PC-3 (cell line): ENCODE measurements at regions not wholly inside any gene's neighbourhood (a gene's known extent, or its start where the extent isn't known, plus 50 kb on each side); places are given as distances from the start of the nearest gene placed in this dataset.

Experiments used
- ATAC-seq: fragments of 200-7000 bp; cut with Tn5 transposase; 2 replicates; pipeline ENCODE4 v1.9.1; 2020; ENCODE audit warnings: mild to moderate bottlenecking, moderate library complexity
- BruUV-seq: library from RNA; stranded (reverse); fragments of 400-500 nt; replicated peaks from 2 replicates; lab custom pipeline; 2021; lab: Mats Ljungman, UMichigan
- CTCF ChIA-PET: fragments of 300-600 bp; sonication (Branson Sonifier 250); formaldehyde crosslinking; loops from one replicate; lab custom pipeline; 2022; ENCODE audit warnings: antibody characterized with exemption; lab: Charles Lee
- POLR2A ChIA-PET: fragments of 300-600 bp; sonication (Branson Sonifier 250); formaldehyde crosslinking; loops from one replicate; lab custom pipeline; 2022; ENCODE audit warnings: antibody characterized with exemption; ENCODE audit not compliant: unreplicated experiment; lab: Charles Lee
- DNase-seq: peaks from one replicate; pipeline ENCODE4 v3.0.0-alpha.2; 2015
- H2AFZ ChIP-seq: fragments of 300-600 bp; sonication (generic); 2 replicates; pipeline ENCODE4 v1.6.0; 2016; ENCODE audit warnings: antibody characterized with exemption, low read length
- H3F3A ChIP-seq: fragments of 300-600 bp; sonication (generic); one replicate; pipeline ENCODE4 v1.6.0; 2017; ENCODE audit warnings: antibody characterized with exemption, low read length, control low read depth, mild to moderate bottlenecking; ENCODE audit not compliant: unreplicated experiment
- H3K27ac ChIP-seq: fragments of 300-600 bp; sonication (generic); 2 replicates; pipeline ENCODE4 v1.5.1; 2016; ENCODE audit warnings: mild to moderate bottlenecking, low read length
- H3K27me3 ChIP-seq: fragments of 300-600 bp; sonication (generic); 2 replicates; pipeline ENCODE4 v1.6.1; 2016; ENCODE audit warnings: low read length, mixed read lengths
- H3K36me3 ChIP-seq: fragments of 300-600 bp; sonication (generic); 2 replicates; pipeline ENCODE4 v1.6.1; 2016; ENCODE audit warnings: low read depth, mixed run types, low read length, mixed read lengths
- H3K4me1 ChIP-seq: fragments of 300-600 bp; sonication (generic); 2 replicates; pipeline ENCODE4 v1.5.1; 2016; ENCODE audit warnings: low read length; ENCODE audit not compliant: insufficient read depth
- H3K4me2 ChIP-seq: fragments of 300-600 bp; sonication (generic); 2 replicates; pipeline ENCODE4 v1.6.0; 2016; ENCODE audit warnings: low read length
- H3K4me3 ChIP-seq: fragments of 300-600 bp; sonication (generic); 2 replicates; pipeline ENCODE4 v1.5.1; 2016; ENCODE audit warnings: mild to moderate bottlenecking, low read length, mixed read lengths
- H3K79me2 ChIP-seq: fragments of 300-600 bp; sonication (generic); 2 replicates; pipeline ENCODE4 v1.6.1; 2017; ENCODE audit warnings: low read length, mixed read lengths
- H3K9ac ChIP-seq: fragments of 300-600 bp; sonication (generic); 2 replicates; pipeline ENCODE4 v1.6.0; 2016; ENCODE audit warnings: mild to moderate bottlenecking, low read length
- H3K9me2 ChIP-seq: fragments of 300-600 bp; sonication (generic); replicated peaks from 2 replicates; pipeline ENCODE4 v1.6.1; 2016; ENCODE audit warnings: mixed run types, low read length, mixed read lengths
- H3K9me3 ChIP-seq: fragments of 300-600 bp; sonication (generic); 2 replicates; pipeline ENCODE4 v1.6.1; 2016; ENCODE audit warnings: low read length, mixed read lengths
- H4K20me1 ChIP-seq: fragments of 300-600 bp; sonication (generic); 2 replicates; pipeline ENCODE4 v1.6.1; 2016; ENCODE audit warnings: low read length, mixed read lengths
- EZH2 ChIP-seq: fragments of 300-600 bp; sonication (generic); IDR thresholded peaks from one replicate; pipeline ENCODE4 v1.6.1; 2017; ENCODE audit warnings: antibody characterized with exemption, mild to moderate bottlenecking, low read length; ENCODE audit not compliant: unreplicated experiment
- EZH2phosphoT487 ChIP-seq: fragments of 300-600 bp; sonication (generic); IDR thresholded peaks from 2 replicates; pipeline ENCODE4 v1.6.1; 2018; ENCODE audit warnings: mild to moderate bottlenecking, antibody characterized with exemption, low read length, borderline replicate concordance
- intact Hi-C: fragments of 100-400 bp; cut with micrococcal nuclease; formaldehyde crosslinking; loops from 2 replicates; pipeline ENCODE4 v1.9.0; 2023
- TF ChIP-seq, protein P1 (sequence below): fragments of 300-600 bp; sonication (generic); conservative IDR thresholded peaks from 2 replicates; pipeline ENCODE4 v1.5.1; 2017; ENCODE audit warnings: antibody characterized with exemption, low read depth, mild to moderate bottlenecking, low read length

DNA sequence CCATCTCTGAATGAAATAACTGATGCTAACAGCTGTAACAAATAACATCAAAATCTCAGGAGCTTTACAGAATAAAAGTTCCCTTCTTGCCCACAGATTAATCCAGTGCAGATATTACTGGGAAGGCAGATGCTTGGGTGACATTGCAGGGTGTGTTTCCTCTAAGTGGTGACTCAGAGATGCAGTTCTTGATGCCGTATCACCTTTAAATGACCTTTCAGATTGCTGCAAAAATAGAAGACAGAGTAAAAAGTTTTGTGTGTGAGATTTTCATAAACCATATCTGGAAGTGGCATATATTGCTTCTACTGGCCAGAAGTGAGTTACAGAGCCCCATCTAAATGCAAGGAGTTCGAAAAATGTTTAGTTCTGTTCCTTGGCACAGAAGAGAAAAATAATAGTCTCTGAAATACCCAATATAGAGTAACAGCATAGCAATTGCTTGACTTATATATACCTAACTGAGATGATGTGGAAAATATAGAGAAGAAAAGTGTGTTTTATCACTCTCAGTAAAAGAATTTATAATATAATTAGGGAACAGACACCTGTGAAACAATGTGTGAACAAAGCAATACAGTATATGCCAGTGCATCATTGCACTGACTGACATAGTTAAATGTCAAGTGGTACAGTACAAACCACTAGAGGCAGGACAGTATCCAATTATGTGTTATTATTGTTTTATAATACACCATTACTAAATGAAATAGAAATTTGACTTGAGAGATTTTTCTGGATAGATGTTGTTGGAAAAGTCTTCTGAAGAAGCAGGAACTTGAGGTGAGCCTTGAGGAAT is 430.7 kb upstream of the CBLB start:
- TF ChIP-seq EZH2 = no peak
- TF ChIP-seq, protein P1, sequence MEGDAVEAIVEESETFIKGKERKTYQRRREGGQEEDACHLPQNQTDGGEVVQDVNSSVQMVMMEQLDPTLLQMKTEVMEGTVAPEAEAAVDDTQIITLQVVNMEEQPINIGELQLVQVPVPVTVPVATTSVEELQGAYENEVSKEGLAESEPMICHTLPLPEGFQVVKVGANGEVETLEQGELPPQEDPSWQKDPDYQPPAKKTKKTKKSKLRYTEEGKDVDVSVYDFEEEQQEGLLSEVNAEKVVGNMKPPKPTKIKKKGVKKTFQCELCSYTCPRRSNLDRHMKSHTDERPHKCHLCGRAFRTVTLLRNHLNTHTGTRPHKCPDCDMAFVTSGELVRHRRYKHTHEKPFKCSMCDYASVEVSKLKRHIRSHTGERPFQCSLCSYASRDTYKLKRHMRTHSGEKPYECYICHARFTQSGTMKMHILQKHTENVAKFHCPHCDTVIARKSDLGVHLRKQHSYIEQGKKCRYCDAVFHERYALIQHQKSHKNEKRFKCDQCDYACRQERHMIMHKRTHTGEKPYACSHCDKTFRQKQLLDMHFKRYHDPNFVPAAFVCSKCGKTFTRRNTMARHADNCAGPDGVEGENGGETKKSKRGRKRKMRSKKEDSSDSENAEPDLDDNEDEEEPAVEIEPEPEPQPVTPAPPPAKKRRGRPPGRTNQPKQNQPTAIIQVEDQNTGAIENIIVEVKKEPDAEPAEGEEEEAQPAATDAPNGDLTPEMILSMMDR = no peak
- Histone ChIP-seq H3K9ac (no peak overlapping the region), H2AFZ (no peak overlapping the region), H4K20me1 (no peaks in the 10 kb centered on the region), H3K36me3 (no peaks in the 10 kb centered on the region), H3K4me1 (peaks cover 5% of the 10 kb centered on the region; the same call in 1 of the 2 replicates), H3K9me3 (no peaks in the 10 kb centered on the region), H3F3A (no peaks in the 10 kb centered on the region), H3K79me2 (no peaks in the 10 kb centered on the region), H3K4me2 (no peak overlapping the region), H3K27me3 (no peaks in the 10 kb centered on the region), H3K4me3 (no peak overlapping the region), H3K27ac (no peak overlapping the region), H3K9me2 (no peaks in the 10 kb centered on the region)
- no TSS peak for BruUV-seq
- DNase-seq (no peak), ATAC-seq (no peak)
- ChIA-PET CTCF (no interaction called here), POLR2A (no interaction called here)
- intact Hi-C loops = no loop called here

DNA sequence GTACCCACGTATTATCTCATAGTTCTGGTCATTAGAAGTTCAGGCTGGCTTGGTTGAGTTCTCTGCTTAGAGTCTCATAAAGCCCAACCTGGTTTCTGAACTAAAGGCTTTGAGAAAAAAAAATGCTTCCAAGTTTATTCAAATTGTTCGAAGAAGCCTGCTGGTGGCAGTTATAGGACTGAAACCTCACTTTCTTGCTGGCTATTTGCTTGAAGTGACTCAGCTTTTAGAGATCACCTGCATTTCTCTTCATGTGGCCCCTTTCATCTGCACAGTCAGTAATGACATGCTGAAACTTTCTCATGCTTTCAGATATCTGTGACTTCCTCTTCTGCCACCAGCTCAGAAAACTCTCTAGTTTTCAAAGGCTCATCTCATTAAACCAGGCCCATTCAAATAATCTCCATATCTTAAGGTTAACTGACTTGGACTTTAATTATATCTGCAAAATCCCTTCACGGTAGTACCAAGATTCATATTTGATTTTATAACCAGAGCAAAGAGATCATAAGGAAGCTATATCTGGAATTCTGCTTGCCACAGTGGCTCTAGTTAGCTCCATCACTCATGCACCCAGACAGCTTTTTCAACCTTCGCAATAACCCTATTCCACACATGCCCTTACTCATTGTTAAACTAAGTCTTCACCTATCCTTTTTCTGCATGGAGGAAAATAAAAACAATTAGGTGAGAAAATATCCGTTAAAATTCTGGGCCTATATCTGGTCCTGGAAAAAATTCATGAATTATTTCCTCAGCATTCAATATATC is 433.8 kb upstream of the CBLB start:
- POLR2A ChIA-PET = no interaction called here
- H3K9ac ChIP-seq = no peak overlapping the region
- TF ChIP-seq EZH2phosphoT487 (no peak), EZH2 (no peak)
- TF ChIP-seq, protein P1 = no peak

More for the DNA sequence above, 433.8 kb upstream of the CBLB start:
- DNase-seq (no peak), ATAC-seq (no peak)
- Histone ChIP-seq H3K79me2 (no peaks in the 10 kb centered on the region), H3K9me3 (no peaks in the 10 kb centered on the region), H3K4me3 (no peak overlapping the region), H3K9me2 (no peaks in the 10 kb centered on the region), H3K27ac (no peak overlapping the region), H3K4me2 (no peak overlapping the region), H3K36me3 (no peaks in the 10 kb centered on the region), H3K4me1 (peaks cover 5% of the 10 kb centered on the region; the same call in 1 of the 2 replicates), H3F3A (no peaks in the 10 kb centered on the region), H4K20me1 (no peaks in the 10 kb centered on the region), H2AFZ (no peak overlapping the region), H3K27me3 (no peaks in the 10 kb centered on the region)
- intact Hi-C loops = no loop called here
- CTCF ChIA-PET = no interaction called here
- BruUV-seq = no TSS peak
